NCI-H748 (cell line): ENCODE measurements at regions not wholly inside any gene's neighbourhood (a gene's known extent, or its start where the extent isn't known, plus 50 kb on each side); places are given as distances from the start of the nearest gene placed in this dataset.
"Not testable (repeated sequence)": the region's sequence is repeated elsewhere in the genome, so short reads cannot be mapped to it uniquely, and the experiment has no call there.

Experiments used
- DNase-seq: peaks from one replicate; lab custom pipeline; 2025; ENCODE audit not compliant: unreplicated experiment; lab: John Stamatoyannopoulos, UW

GRCh38 chr7:79965946-79966345, 168.7 kb upstream of the GNAI1 start:
- no peak for DNase-seq

GRCh38 chr7:79964463-79964862, 170.2 kb upstream of the GNAI1 start:
- no peak for DNase-seq

- DNase-seq = no peak
These were observed 181.5 kb upstream of the GNAI1 start for GRCh38 chr7:79953130-79953529.

- no peak for DNase-seq
These were observed 182.2 kb upstream of the GNAI1 start for GRCh38 chr7:79952399-79952798.

GRCh38 chr7:79951415-79951814, 183.2 kb upstream of the GNAI1 start:
- no peak for DNase-seq

- peak; percentile 44 for DNase-seq
These were observed 184.9 kb upstream of the GNAI1 start for GRCh38 chr7:79949778-79950177.

GRCh38 chr7:79936281-79936983, 198.2 kb upstream of the GNAI1 start:
- DNase-seq = no peak

- DNase-seq = no peak
These were observed 199.9 kb upstream of the GNAI1 start for GRCh38 chr7:79934727-79935126.

GRCh38 chr7:79933144-79933543, 201.5 kb upstream of the GNAI1 start:
- no peak for DNase-seq

- no peak for DNase-seq
These were observed 204.0 kb upstream of the GNAI1 start for GRCh38 chr7:79930604-79931003.

- DNase-seq = no peak
These were observed 207.5 kb upstream of the GNAI1 start for GRCh38 chr7:79927116-79927515.

- no peak for DNase-seq
These were observed 210.7 kb upstream of the GNAI1 start for GRCh38 chr7:79923953-79924352.

- DNase-seq = no peak
These were observed 211.7 kb upstream of the GNAI1 start for GRCh38 chr7:79922894-79923293.

- no peak for DNase-seq
These were observed 212.7 kb upstream of the GNAI1 start for GRCh38 chr7:79921976-79922375.

GRCh38 chr7:79918632-79919031, 216.0 kb upstream of the GNAI1 start:
- not testable (repeated sequence) for DNase-seq

- DNase-seq = not testable (repeated sequence)
These were observed 219.3 kb upstream of the GNAI1 start for GRCh38 chr7:79915346-79915745.

GRCh38 chr7:79912213-79912633, 222.4 kb upstream of the GNAI1 start:
- DNase-seq = no peak

- no peak for DNase-seq
These were observed 223.2 kb upstream of the GNAI1 start for GRCh38 chr7:79911420-79911819.

- DNase-seq = no peak
These were observed 225.5 kb upstream of the GNAI1 start for GRCh38 chr7:79909176-79909575.

GRCh38 chr7:79897166-79897565, 237.5 kb upstream of the GNAI1 start:
- DNase-seq = no peak

GRCh38 chr7:79893991-79894390, 240.6 kb upstream of the GNAI1 start:
- DNase-seq = no peak

GRCh38 chr7:79882922-79883321, 251.7 kb upstream of the GNAI1 start:
- DNase-seq = no peak

- peak; percentile 93 for DNase-seq
These were observed 254.3 kb upstream of the GNAI1 start for GRCh38 chr7:79880312-79880711.
